Breast epithelium (tissue), 4 donors: ENCODE measurements at regions not wholly inside any gene's neighbourhood (a gene's known extent, or its start where the extent isn't known, plus 50 kb on each side); places are given as distances from the start of the nearest gene placed in this dataset.

ENCODE experiments used
- DNase-seq, 2 donors: peaks; one replicate each; pipeline ENCODE4 v3.0.0-alpha.2; 2019; ENCODE audit warnings: low spot score in 2 of 2
- H3K27ac ChIP-seq, 2 donors: fragments of 200-600 bp; sonication (generic) in 1 of 2; one replicate each; pipeline ENCODE4 v1.5.1; 2016 to 2019; ENCODE audit warnings: mild to moderate bottlenecking in 1 of 2
- H3K27me3 ChIP-seq, 2 donors: fragments of 200-600 bp; sonication (generic) in 1 of 2; one replicate each; pipeline versions ENCODE4 v1.5.1 to v1.6.0; 2017 to 2019; ENCODE audit warnings: control low read depth in 1 of 2, mild to moderate bottlenecking in 1 of 2
- H3K36me3 ChIP-seq: fragments of 200-600 bp; one replicate; pipeline ENCODE4 v1.5.1; 2019
- H3K4me1 ChIP-seq, 2 donors: fragments of 200-600 bp; sonication (generic); one replicate each; pipeline ENCODE4 v1.5.1; 2016 to 2019; ENCODE audit warnings: control low read depth in 1 of 2
- H3K4me3 ChIP-seq, 3 donors: fragments of 200-600 bp; sonication (generic); 1 replicate in 2 of 3; 2 replicates in 1 of 3; pipeline ENCODE4 v1.5.1; 2016 to 2019; ENCODE audit warnings: mild to moderate bottlenecking in 3 of 3, moderate library complexity in 2 of 3
- H3K9me3 ChIP-seq, 2 donors: fragments of 200-600 bp; sonication (generic) in 1 of 2; one replicate each; pipeline ENCODE4 v1.5.1; 2016 to 2019; ENCODE audit warnings: control low read depth in 1 of 2
- POLR2A ChIP-seq: fragments of 450-650 bp; IDR thresholded peaks from one replicate; pipeline ENCODE4 v1.6.1; 2016; ENCODE audit warnings: antibody characterized with exemption, mild to moderate bottlenecking, moderate library complexity
- POLR2AphosphoS5 ChIP-seq, 3 donors: sonication (generic); formaldehyde crosslinking; IDR thresholded peaks; one replicate each; pipeline ENCODE4 v1.6.1; 2017; ENCODE audit warnings: antibody characterized with exemption in 3 of 3
- intact Hi-C: fragments of 100-400 bp; cut with DNase I; formaldehyde crosslinking; loops from one replicate; pipeline ENCODE4 v1.15.1; 2023; ENCODE audit warnings: low total_unique reads
- TF ChIP-seq, protein P1 (sequence below), 3 donors: fragments of 450-650 bp; IDR thresholded peaks; one replicate each; pipeline ENCODE4 v1.5.1; 2016 to 2017; ENCODE audit warnings: antibody characterized with exemption in 3 of 3, mild to moderate bottlenecking in 3 of 3, moderate library complexity in 3 of 3

DNA sequence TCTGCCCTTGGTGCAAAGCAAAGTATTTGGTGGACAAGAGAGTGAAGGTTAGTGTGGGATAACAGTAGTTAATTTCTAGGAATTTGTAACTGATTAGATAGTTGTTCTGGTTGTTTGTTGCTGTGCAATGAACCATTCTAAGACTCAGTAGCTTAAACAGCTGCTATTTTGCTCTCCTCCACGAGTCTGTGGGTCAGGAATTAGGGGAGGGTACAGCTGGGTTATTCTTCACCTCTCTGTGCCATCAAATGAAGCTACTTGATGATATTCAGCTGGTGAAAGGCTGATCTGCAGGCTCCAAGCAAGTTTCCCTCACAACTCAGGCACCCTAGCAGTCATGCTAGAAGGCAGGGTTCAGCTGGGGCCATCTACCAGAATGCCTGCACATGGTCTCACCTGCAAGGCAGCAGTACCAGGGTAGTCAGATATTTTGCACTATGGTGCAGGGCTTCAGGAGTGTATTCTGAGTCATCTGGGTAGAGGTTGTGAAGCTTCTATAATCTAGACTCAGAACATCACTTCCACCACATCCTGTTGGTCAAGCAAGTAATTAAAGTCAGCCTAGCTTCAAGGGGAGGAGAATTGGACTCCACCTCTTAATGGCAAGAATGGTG lies 159.5 kb upstream of the SLC28A3 start:
- Histone ChIP-seq H3K27me3 (no peaks in the 10 kb centered on the region), H3K4me3 (no peak overlapping the region), H3K36me3 (no peaks in the 10 kb centered on the region), H3K27ac (no peak overlapping the region), H3K4me1 (no peaks in the 10 kb centered on the region), H3K9me3 (no peaks in the 10 kb centered on the region)
- intact Hi-C loops: no loop called here
- DNase-seq: no peak
- TF ChIP-seq, protein P1, sequence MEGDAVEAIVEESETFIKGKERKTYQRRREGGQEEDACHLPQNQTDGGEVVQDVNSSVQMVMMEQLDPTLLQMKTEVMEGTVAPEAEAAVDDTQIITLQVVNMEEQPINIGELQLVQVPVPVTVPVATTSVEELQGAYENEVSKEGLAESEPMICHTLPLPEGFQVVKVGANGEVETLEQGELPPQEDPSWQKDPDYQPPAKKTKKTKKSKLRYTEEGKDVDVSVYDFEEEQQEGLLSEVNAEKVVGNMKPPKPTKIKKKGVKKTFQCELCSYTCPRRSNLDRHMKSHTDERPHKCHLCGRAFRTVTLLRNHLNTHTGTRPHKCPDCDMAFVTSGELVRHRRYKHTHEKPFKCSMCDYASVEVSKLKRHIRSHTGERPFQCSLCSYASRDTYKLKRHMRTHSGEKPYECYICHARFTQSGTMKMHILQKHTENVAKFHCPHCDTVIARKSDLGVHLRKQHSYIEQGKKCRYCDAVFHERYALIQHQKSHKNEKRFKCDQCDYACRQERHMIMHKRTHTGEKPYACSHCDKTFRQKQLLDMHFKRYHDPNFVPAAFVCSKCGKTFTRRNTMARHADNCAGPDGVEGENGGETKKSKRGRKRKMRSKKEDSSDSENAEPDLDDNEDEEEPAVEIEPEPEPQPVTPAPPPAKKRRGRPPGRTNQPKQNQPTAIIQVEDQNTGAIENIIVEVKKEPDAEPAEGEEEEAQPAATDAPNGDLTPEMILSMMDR (IDR thresholded peaks at IDR 0.05): no peak
- no peak for TF ChIP-seq POLR2A
- TF ChIP-seq POLR2AphosphoS5 (IDR thresholded peaks at IDR 0.05): no peak

DNA sequence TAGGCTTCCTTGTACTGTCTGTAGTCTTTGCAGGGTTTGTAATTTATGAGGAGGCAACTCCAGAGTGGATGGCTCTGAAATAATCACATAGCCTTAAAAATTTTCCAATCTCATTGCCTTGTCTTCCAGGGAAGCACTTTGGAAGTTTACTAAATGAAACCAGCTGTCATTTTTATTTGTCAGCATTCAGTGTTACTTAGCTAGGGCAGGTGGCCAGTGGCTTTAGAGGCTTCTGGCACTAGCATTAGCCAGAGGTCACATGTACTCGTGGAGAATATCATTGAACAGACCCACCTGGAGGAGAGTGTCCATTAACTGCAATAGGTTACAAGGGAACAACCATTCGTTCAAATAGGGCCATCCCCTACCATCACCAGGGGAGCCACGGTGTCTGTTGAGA lies 160.3 kb upstream of the SLC28A3 start:
- Histone ChIP-seq H3K36me3 (no peaks in the 10 kb centered on the region), H3K4me3 (no peak overlapping the region), H3K27me3 (no peaks in the 10 kb centered on the region), H3K9me3 (no peaks in the 10 kb centered on the region), H3K4me1 (no peaks in the 10 kb centered on the region), H3K27ac (no peak overlapping the region)
- intact Hi-C loops: no loop called here
- no peak for TF ChIP-seq POLR2A
- TF ChIP-seq, protein P1 (IDR thresholded peaks at IDR 0.05): no peak
- no peak for TF ChIP-seq POLR2AphosphoS5 (IDR thresholded peaks at IDR 0.05)
- DNase-seq: no peak

DNA sequence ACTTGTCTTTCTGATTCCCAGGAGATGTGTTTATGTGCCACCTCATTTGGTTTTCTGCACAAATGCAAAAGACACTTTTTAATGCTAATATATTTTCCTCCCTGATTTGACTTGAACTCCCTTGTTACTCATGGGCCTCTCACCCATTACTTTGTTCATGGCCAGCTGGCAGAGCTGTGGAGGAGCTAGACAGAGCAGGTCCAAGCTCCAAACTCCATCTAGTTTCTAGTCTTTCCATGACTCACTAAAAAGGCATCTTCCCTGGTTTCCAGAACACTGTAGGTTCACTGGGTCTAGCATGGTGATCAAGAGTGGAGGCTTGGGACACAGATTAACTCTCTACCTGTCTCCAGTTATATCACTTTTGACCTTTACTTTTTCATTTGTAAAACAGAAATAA lies 161.0 kb upstream of the SLC28A3 start:
- no peaks in the 10 kb centered on the region for H3K36me3 ChIP-seq
- no peaks in the 10 kb centered on the region for H3K4me1 ChIP-seq
- H3K27me3 ChIP-seq: no peaks in the 10 kb centered on the region
- DNase-seq: no peak
- H3K9me3 ChIP-seq: peaks cover 0 to 3% of the 10 kb centered on the region in 2 donors
- no peak overlapping the region for H3K27ac ChIP-seq
- H3K4me3 ChIP-seq: no peak overlapping the region
- intact Hi-C loops: no loop called here
- TF ChIP-seq POLR2A (no peak), POLR2AphosphoS5 (IDR thresholded peaks at IDR 0.05) (no peak)
- TF ChIP-seq, protein P1 (IDR thresholded peaks at IDR 0.05): no peak

DNA sequence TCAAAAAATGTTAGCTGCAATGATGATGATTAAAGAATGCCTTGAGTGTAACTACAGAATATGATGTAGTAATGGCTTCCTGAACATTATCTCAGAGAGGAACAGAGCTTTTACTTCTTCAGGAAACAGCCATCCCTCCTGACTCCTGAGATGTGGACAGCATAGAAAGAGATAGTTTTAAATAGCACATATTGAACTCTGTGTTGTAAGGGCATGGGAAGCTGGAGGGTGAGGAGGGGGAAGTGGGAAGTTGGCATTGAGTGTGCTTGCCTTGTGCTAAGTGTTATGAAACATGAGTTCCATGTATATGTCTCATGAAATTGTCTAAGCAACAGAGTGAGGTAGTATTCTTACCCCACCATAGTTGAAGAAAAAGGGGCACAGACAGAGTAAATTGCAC lies 161.5 kb upstream of the SLC28A3 start:
- TF ChIP-seq, protein P1 (IDR thresholded peaks at IDR 0.05): no peak
- no peak for TF ChIP-seq POLR2AphosphoS5 (IDR thresholded peaks at IDR 0.05)
- no peak for TF ChIP-seq POLR2A
- no peak for DNase-seq
- Histone ChIP-seq H3K9me3 (peaks cover 3 to 4% of the 10 kb centered on the region in 2 donors), H3K4me1 (no peaks in the 10 kb centered on the region), H3K36me3 (no peaks in the 10 kb centered on the region), H3K27ac (no peak overlapping the region), H3K4me3 (no peak overlapping the region), H3K27me3 (no peaks in the 10 kb centered on the region)
- intact Hi-C loops: no loop called here

DNA sequence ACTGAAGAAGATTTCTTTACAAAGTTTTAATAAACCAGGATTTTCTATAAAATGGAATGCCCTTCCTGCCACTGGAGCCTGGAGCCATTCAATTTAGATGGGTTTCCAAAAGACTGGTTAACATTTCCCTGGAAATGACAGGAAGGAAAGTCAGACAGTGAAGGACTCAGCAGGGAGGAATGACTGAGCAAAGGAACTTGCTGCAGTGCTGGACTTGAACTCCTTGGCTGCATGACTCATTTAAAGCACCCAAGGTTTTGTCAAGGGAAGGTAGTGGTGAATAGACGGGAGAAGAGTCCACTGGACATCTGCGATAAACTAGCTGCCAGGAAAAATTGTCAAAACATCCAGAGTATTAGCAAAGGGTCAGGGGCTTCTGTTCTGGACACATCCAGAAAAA lies 163.8 kb upstream of the SLC28A3 start:
- Histone ChIP-seq H3K36me3 (no peaks in the 10 kb centered on the region), H3K9me3 (peaks cover 3 to 18% of the 10 kb centered on the region in 2 donors), H3K4me3 (no peak overlapping the region), H3K27ac (no peak overlapping the region), H3K27me3 (no peaks in the 10 kb centered on the region), H3K4me1 (no peaks in the 10 kb centered on the region)
- TF ChIP-seq, protein P1 (IDR thresholded peaks at IDR 0.05): no peak
- TF ChIP-seq POLR2A (no peak), POLR2AphosphoS5 (IDR thresholded peaks at IDR 0.05) (no peak)
- no peak for DNase-seq
- intact Hi-C loops: no loop called here
